Mucosa of descending colon (tissue), 3 donors: ENCODE measurements at regions not wholly inside any gene's neighbourhood (a gene's known extent, or its start where the extent isn't known, plus 50 kb on each side); places are given as distances from the start of the nearest gene placed in this dataset.

Source experiments
- ATAC-seq: fragments of 200-7000 bp; cut with Tn5 transposase; one replicate; pipeline ENCODE4 v1.9.1; 2020; ENCODE audit warnings: mild to moderate bottlenecking, moderate library complexity
- DNase-seq, 3 donors: peaks; one replicate each; pipeline ENCODE4 v3.0.0-alpha.2; 2020
- H3K36me3 ChIP-seq: fragments of 200-600 bp; one replicate; pipeline ENCODE4 v1.8.0; 2021; ENCODE audit warnings: low read depth, mild to moderate bottlenecking
- H3K4me1 ChIP-seq: fragments of 200-600 bp; one replicate; pipeline ENCODE4 v1.8.0; 2021; ENCODE audit warnings: low read depth, mild to moderate bottlenecking
- H3K4me3 ChIP-seq: fragments of 200-600 bp; one replicate; pipeline ENCODE4 v1.8.0; 2021; ENCODE audit warnings: mild to moderate bottlenecking
- H3K9me3 ChIP-seq: fragments of 200-600 bp; one replicate; pipeline ENCODE4 v1.8.0; 2021; ENCODE audit warnings: mild to moderate bottlenecking
- intact Hi-C, 2 donors: fragments of 100-400 bp; cut with DNase I in 1 of 2; cut with micrococcal nuclease in 1 of 2; formaldehyde crosslinking; loops; one replicate each; pipeline versions ENCODE4 v1.11.0 to v1.11.1; 2022; cut with DNase I, micrococcal nuclease
- TF ChIP-seq, protein P1 (sequence below): fragments of 200-600 bp; IDR thresholded peaks from one replicate; pipeline ENCODE4 v1.8.0; 2022; ENCODE audit warnings: antibody characterized with exemption, mild to moderate bottlenecking
- donor health status: DM: no; HTN: no; CAD: no; lungs with moderate emphysema.
- donor health status: DM: no; HTN: no; CAD: no.
- donor health status: DM: no; HTN: yes; CAD: no.

GRCh38 chr4:136516371-136516770 is 1015.9 kb downstream of the PCDH18 start:
- TF ChIP-seq, protein P1, sequence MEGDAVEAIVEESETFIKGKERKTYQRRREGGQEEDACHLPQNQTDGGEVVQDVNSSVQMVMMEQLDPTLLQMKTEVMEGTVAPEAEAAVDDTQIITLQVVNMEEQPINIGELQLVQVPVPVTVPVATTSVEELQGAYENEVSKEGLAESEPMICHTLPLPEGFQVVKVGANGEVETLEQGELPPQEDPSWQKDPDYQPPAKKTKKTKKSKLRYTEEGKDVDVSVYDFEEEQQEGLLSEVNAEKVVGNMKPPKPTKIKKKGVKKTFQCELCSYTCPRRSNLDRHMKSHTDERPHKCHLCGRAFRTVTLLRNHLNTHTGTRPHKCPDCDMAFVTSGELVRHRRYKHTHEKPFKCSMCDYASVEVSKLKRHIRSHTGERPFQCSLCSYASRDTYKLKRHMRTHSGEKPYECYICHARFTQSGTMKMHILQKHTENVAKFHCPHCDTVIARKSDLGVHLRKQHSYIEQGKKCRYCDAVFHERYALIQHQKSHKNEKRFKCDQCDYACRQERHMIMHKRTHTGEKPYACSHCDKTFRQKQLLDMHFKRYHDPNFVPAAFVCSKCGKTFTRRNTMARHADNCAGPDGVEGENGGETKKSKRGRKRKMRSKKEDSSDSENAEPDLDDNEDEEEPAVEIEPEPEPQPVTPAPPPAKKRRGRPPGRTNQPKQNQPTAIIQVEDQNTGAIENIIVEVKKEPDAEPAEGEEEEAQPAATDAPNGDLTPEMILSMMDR, result no peak
- no peaks in the 10 kb centered on the region for H3K4me1 ChIP-seq
- intact Hi-C loops, result no loop called here

DNA sequence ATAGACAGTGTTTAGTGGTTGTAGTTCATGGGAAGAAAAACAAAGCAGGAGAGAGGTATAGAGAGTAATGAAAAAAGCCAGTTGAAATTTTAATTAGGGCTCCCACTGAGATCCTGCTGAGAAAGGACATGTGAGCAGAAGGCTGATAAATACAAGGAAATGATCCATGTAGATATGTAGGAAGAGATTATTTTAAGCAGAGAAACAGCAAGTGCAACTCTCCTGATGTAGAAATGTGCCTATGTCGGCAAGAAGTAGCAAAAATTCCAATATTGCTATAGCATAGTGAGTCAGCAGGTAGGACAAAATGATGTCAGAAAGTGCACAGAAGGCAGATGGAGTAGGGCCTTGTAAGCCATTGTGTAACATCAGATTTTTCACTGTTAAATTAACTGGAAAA is 1027.3 kb downstream of the PCDH18 start:
- H3K4me1 ChIP-seq, result no peaks in the 10 kb centered on the region
- H3K9me3 ChIP-seq, result no peaks in the 10 kb centered on the region
- no peak for ATAC-seq
- TF ChIP-seq, protein P1, result no peak
- H3K4me3 ChIP-seq, result no peak overlapping the region
- intact Hi-C loops, result no loop called here
- no peak for DNase-seq
- H3K36me3 ChIP-seq, result no peaks in the 10 kb centered on the region

More at GRCh38 chr4:136516371-136516770, 1015.9 kb downstream of the PCDH18 start:
- ATAC-seq (no peak), DNase-seq (no peak)
- no peaks in the 10 kb centered on the region for H3K36me3 ChIP-seq
- no peaks in the 10 kb centered on the region for H3K9me3 ChIP-seq
- no peak overlapping the region for H3K4me3 ChIP-seq

GRCh38 chr4:136495851-136496250 is 1036.4 kb downstream of the PCDH18 start:
- DNase-seq (no peak), ATAC-seq (no peak)
- intact Hi-C loops, result no loop called here
- TF ChIP-seq, protein P1, result no peak
- H3K4me3 ChIP-seq, result no peak overlapping the region
- H3K9me3 ChIP-seq, result no peaks in the 10 kb centered on the region
- H3K4me1 ChIP-seq, result no peaks in the 10 kb centered on the region
- no peaks in the 10 kb centered on the region for H3K36me3 ChIP-seq

DNA sequence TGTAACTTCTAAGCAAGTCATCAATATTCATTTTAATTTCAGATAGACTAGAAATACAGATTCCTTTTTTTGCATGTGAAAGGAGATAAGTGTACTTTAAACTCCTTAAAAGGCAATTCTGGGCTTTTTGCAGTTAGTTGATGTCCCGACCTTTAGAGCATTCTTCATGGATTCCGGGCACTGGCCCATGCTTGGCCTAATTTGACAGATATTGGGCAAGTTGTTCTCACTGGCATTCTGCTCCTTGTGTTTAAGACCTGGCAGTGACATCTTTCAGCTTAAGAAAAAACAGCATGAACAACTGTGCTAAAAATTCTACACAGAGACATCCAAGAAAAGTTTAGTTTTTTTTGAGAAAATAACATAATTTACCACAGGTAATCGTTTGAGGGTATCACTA is 1037.2 kb downstream of the PCDH18 start:
- DNase-seq (no peak), ATAC-seq (no peak)

GRCh38 chr4:136489101-136489500 is 1043.2 kb downstream of the PCDH18 start:
- Histone ChIP-seq H3K4me1 (no peaks in the 10 kb centered on the region), H3K4me3 (no peak overlapping the region), H3K9me3 (no peaks in the 10 kb centered on the region), H3K36me3 (no peaks in the 10 kb centered on the region)
- TF ChIP-seq, protein P1, result no peak
- ATAC-seq (peak; percentile 71), DNase-seq (no peak)
- intact Hi-C loops, result no loop called here

More for the DNA sequence above, 1037.2 kb downstream of the PCDH18 start:
- Histone ChIP-seq H3K4me1 (no peaks in the 10 kb centered on the region), H3K9me3 (no peaks in the 10 kb centered on the region), H3K4me3 (no peak overlapping the region), H3K36me3 (no peaks in the 10 kb centered on the region)
- TF ChIP-seq, protein P1, result no peak
- intact Hi-C loops, result no loop called here

GRCh38 chr4:136484996-136485395 is 1047.3 kb downstream of the PCDH18 start:
- H3K4me1 ChIP-seq, result no peaks in the 10 kb centered on the region
- ATAC-seq (no peak), DNase-seq (no peak)
- H3K9me3 ChIP-seq, result no peaks in the 10 kb centered on the region
- TF ChIP-seq, protein P1, result no peak
- H3K36me3 ChIP-seq, result no peaks in the 10 kb centered on the region
- H3K4me3 ChIP-seq, result no peak overlapping the region
- intact Hi-C loops, result no loop called here
